ENCODE measurements at regions not wholly inside any gene's neighbourhood (a gene's known extent, or its start where the extent isn't known, plus 50 kb on each side); places are given as distances from the start of the nearest gene placed in this dataset.

DNA sequence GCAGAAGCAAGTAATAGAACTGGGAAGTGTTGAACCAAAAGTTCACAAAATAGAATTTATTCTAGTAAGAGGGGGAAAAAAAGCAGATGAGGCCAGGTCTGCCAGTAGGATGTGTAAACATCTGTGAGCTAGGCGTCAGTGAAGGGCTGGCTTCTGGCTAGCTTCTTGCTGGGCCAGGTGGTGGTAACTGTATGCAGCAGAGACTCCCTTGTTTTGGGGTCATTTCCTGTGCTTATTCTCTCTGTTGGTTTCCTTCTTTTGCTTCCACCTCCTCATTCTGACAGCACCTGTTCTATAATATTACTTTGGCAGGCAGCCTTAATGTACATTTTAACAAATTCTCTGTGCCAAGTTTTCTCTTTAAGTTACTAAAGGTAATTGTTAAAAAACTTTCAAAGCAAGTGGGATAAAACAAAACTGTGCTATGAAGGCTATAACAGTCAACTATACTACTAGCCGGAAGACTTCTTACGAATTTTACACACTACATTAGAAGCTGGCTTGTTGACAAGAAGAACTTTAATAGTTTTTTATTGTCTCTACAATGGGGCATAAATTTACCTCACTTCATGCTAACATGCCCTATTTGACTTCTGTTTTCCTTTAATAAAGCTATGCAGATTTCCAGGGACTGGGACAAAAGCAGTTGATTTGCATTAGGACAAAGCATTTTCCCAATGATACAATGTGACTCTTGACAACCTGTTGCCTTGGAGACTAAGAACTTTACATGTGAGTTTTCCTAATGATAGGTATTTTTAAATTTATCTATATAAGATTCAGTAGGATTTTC is 318.8 kb upstream of the NAALADL2 start:
- no peak for TF ChIP-seq ISL1 (CRISPR knock-in tag; IDR thresholded peaks at IDR 0.05)
- TF ChIP-seq TOX (CRISPR knock-in tag; IDR thresholded peaks at IDR 0.05; ENCODE audit: borderline replicate concordance), result no peak
- TF ChIP-seq ZFP3 (CRISPR knock-in tag; IDR thresholded peaks at IDR 0.05), result no peak
- no peak for TF ChIP-seq ZNF70 (CRISPR knock-in tag; IDR thresholded peaks at IDR 0.05)
- TF ChIP-seq, protein P1, sequence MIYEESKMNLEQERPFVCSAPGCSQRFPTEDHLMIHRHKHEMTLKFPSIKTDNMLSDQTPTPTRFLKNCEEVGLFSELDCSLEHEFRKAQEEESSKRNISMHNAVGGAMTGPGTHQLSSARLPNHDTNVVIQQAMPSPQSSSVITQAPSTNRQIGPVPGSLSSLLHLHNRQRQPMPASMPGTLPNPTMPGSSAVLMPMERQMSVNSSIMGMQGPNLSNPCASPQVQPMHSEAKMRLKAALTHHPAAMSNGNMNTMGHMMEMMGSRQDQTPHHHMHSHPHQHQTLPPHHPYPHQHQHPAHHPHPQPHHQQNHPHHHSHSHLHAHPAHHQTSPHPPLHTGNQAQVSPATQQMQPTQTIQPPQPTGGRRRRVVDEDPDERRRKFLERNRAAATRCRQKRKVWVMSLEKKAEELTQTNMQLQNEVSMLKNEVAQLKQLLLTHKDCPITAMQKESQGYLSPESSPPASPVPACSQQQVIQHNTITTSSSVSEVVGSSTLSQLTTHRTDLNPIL (CRISPR knock-in tag; IDR thresholded peaks at IDR 0.05; ENCODE audit: low read depth), result no peak
- no peak for TF ChIP-seq ZNF8 (CRISPR knock-in tag; IDR thresholded peaks at IDR 0.05)
- TF ChIP-seq, protein P2, sequence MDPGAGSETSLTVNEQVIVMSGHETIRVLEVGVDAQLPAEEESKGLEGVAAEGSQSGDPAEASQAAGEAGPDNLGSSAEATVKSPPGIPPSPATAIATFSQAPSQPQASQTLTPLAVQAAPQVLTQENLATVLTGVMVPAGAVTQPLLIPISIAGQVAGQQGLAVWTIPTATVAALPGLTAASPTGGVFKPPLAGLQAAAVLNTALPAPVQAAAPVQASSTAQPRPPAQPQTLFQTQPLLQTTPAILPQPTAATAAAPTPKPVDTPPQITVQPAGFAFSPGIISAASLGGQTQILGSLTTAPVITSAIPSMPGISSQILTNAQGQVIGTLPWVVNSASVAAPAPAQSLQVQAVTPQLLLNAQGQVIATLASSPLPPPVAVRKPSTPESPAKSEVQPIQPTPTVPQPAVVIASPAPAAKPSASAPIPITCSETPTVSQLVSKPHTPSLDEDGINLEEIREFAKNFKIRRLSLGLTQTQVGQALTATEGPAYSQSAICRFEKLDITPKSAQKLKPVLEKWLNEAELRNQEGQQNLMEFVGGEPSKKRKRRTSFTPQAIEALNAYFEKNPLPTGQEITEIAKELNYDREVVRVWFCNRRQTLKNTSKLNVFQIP (CRISPR knock-in tag; IDR thresholded peaks at IDR 0.05; ENCODE audit: borderline replicate concordance, low read depth), result no peak
- no peak for TF ChIP-seq GLIS3 (CRISPR knock-in tag; IDR thresholded peaks at IDR 0.05)
- TF ChIP-seq, protein P3, sequence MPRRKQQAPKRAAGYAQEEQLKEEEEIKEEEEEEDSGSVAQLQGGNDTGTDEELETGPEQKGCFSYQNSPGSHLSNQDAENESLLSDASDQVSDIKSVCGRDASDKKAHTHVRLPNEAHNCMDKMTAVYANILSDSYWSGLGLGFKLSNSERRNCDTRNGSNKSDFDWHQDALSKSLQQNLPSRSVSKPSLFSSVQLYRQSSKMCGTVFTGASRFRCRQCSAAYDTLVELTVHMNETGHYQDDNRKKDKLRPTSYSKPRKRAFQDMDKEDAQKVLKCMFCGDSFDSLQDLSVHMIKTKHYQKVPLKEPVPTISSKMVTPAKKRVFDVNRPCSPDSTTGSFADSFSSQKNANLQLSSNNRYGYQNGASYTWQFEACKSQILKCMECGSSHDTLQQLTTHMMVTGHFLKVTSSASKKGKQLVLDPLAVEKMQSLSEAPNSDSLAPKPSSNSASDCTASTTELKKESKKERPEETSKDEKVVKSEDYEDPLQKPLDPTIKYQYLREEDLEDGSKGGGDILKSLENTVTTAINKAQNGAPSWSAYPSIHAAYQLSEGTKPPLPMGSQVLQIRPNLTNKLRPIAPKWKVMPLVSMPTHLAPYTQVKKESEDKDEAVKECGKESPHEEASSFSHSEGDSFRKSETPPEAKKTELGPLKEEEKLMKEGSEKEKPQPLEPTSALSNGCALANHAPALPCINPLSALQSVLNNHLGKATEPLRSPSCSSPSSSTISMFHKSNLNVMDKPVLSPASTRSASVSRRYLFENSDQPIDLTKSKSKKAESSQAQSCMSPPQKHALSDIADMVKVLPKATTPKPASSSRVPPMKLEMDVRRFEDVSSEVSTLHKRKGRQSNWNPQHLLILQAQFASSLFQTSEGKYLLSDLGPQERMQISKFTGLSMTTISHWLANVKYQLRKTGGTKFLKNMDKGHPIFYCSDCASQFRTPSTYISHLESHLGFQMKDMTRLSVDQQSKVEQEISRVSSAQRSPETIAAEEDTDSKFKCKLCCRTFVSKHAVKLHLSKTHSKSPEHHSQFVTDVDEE (CRISPR knock-in tag; IDR thresholded peaks at IDR 0.05), result no peak
- TF ChIP-seq TCF4 (CRISPR knock-in tag; IDR thresholded peaks at IDR 0.05; ENCODE audit: borderline replicate concordance), result no peak
- no peak for TF ChIP-seq ZFP30 (CRISPR knock-in tag; IDR thresholded peaks at IDR 0.05)
- TF ChIP-seq PPARA (CRISPR knock-in tag; IDR thresholded peaks at IDR 0.05; ENCODE audit: borderline replicate concordance), result no peak
- no peak for TF ChIP-seq RARB (CRISPR knock-in tag; IDR thresholded peaks at IDR 0.05)
- TF ChIP-seq, protein P4, sequence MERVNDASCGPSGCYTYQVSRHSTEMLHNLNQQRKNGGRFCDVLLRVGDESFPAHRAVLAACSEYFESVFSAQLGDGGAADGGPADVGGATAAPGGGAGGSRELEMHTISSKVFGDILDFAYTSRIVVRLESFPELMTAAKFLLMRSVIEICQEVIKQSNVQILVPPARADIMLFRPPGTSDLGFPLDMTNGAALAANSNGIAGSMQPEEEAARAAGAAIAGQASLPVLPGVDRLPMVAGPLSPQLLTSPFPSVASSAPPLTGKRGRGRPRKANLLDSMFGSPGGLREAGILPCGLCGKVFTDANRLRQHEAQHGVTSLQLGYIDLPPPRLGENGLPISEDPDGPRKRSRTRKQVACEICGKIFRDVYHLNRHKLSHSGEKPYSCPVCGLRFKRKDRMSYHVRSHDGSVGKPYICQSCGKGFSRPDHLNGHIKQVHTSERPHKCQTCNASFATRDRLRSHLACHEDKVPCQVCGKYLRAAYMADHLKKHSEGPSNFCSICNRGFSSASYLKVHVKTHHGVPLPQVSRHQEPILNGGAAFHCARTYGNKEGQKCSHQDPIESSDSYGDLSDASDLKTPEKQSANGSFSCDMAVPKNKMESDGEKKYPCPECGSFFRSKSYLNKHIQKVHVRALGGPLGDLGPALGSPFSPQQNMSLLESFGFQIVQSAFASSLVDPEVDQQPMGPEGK (CRISPR knock-in tag; IDR thresholded peaks at IDR 0.05; ENCODE audit: borderline replicate concordance), result no peak
